SK-N-SH (cell line): ENCODE measurements at regions not wholly inside any gene's neighbourhood (a gene's known extent, or its start where the extent isn't known, plus 50 kb on each side); places are given as distances from the start of the nearest gene placed in this dataset.

Experiments
- CHD2 ChIP-seq: fragments of 150-350 bp; IDR thresholded peaks from 2 replicates; pipeline ENCODE4 v1.6.1; 2018; ENCODE audit warnings: low read length; ENCODE audit not compliant: partially characterized antibody
- CTCF ChIP-seq: fragments of 200-600 bp; sonication (generic); IDR thresholded peaks from 2 replicates; pipeline ENCODE4 v1.6.1; 2017; ENCODE audit warnings: antibody characterized with exemption, mild to moderate bottlenecking, moderate library complexity
- EZH2phosphoT487 ChIP-seq: fragments of 200-600 bp; sonication (generic); IDR thresholded peaks from 2 replicates; pipeline ENCODE4 v1.6.1; 2017; ENCODE audit warnings: low read depth, mixed run types, mild to moderate bottlenecking, antibody characterized with exemption, moderate library complexity, borderline replicate concordance
- GABPA ChIP-seq: IDR thresholded peaks from 2 replicates; pipeline ENCODE4 v1.4.0; 2012; ENCODE audit warnings: low read depth, mild to moderate bottlenecking
- JUND ChIP-seq: IDR thresholded peaks from 2 replicates; pipeline ENCODE4 v1.4.0; 2012
- MAX ChIP-seq: IDR thresholded peaks from 2 replicates; pipeline ENCODE4 v1.4.0; 2012; ENCODE audit warnings: low read depth
- POLR2AphosphoS5 ChIP-seq: IDR thresholded peaks from 2 replicates; pipeline ENCODE4 v1.6.1; 2012; ENCODE audit warnings: low read depth, low read length
- RCOR1 ChIP-seq: fragments of 150-350 bp; IDR thresholded peaks from 2 replicates; pipeline ENCODE4 v1.6.1; 2017; ENCODE audit warnings: antibody characterized with exemption, low read length
- REST ChIP-seq: IDR thresholded peaks from 2 replicates; pipeline ENCODE4 v1.6.1; 2012; ENCODE audit warnings: mild to moderate bottlenecking, low read depth, low read length, moderate library complexity
- SIN3A ChIP-seq: IDR thresholded peaks from 2 replicates; pipeline ENCODE4 v1.6.1; 2012; ENCODE audit warnings: low read depth, mild to moderate bottlenecking, low read length, moderate library complexity, borderline replicate concordance
- TAF1 ChIP-seq: IDR thresholded peaks from 2 replicates; pipeline ENCODE4 v1.6.1; 2012; ENCODE audit warnings: low read depth, mild to moderate bottlenecking, low read length, moderate library complexity, borderline replicate concordance
- USF2 ChIP-seq: fragments of 150-350 bp; IDR thresholded peaks from 2 replicates; pipeline ENCODE4 v1.6.1; 2017; ENCODE audit warnings: antibody characterized with exemption, low read length, low read depth, borderline replicate concordance
- YY1 ChIP-seq: IDR thresholded peaks from 2 replicates; pipeline ENCODE4 v1.4.0; 2012; ENCODE audit warnings: low read depth, mild to moderate bottlenecking

- TF ChIP-seq CTCF, result no peak
- TF ChIP-seq TAF1, result no peak
- no peak for TF ChIP-seq REST
- no peak for TF ChIP-seq RCOR1
- no peak for TF ChIP-seq EZH2phosphoT487
- TF ChIP-seq MAX, result no peak
- no peak for TF ChIP-seq YY1
- no peak for TF ChIP-seq POLR2AphosphoS5
- no peak for TF ChIP-seq USF2
- no peak for TF ChIP-seq GABPA
- TF ChIP-seq CHD2, result no peak
- TF ChIP-seq JUND, result no peak
- TF ChIP-seq SIN3A, result no peak
Measured at GRCh38 chr5:100667161-100667630, 132.0 kb downstream of the FAM174A start.
